T-helper 1 cell treated with Interleukin-12 subunit alpha and Interleukin-12 subunit beta and Interleukin-4 antibody, amounts not matched to agents 30 ng/mL and 1 ng/mL, for 36 hours (primary cell): ENCODE measurements at regions not wholly inside any gene's neighbourhood (a gene's known extent, or its start where the extent isn't known, plus 50 kb on each side); places are given as distances from the start of the nearest gene placed in this dataset.
"Not testable (repeated sequence)": the region's sequence is repeated elsewhere in the genome, so short reads cannot be mapped to it uniquely, and the experiment has no call there.

ENCODE experiments used
- intact Hi-C: fragments of 100-400 bp; cut with micrococcal nuclease; formaldehyde crosslinking; loops from one replicate; pipeline ENCODE4 v1.15.1; 2024

- intact Hi-C loops: no loop called here
Observed at GRCh38 chr4:164550989-164551712, 202.8 kb upstream of the SMIM31 start.

GRCh38 chr4:164551713-164552040 is 202.3 kb upstream of the SMIM31 start:
- intact Hi-C loops: no loop called here

GRCh38 chr4:164571593-164572390 is 182.1 kb upstream of the SMIM31 start:
- intact Hi-C loops: no loop called here

GRCh38 chr4:164572877-164573279 is 181.1 kb upstream of the SMIM31 start:
- intact Hi-C loops: no loop called here

DNA sequence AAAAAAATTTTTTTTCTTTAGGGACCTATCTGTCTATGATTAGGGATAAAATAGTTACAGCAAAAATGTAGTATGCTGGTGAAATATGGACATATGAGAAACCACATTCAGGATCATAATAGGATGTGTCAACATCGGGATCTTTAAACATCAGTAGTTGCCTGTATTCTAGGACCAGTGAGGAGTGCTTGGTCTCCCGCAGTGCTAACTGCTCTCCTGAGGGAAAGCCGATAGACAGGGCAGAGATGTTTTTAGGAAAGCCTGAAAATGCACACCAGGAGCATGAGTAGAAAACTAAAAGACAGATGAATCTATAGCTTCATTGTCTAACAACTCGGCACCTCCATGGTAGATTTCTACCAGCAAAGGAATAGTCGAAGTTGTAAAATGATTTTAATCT is 178.1 kb upstream of the SMIM31 start:
- intact Hi-C loops: no loop called here

DNA sequence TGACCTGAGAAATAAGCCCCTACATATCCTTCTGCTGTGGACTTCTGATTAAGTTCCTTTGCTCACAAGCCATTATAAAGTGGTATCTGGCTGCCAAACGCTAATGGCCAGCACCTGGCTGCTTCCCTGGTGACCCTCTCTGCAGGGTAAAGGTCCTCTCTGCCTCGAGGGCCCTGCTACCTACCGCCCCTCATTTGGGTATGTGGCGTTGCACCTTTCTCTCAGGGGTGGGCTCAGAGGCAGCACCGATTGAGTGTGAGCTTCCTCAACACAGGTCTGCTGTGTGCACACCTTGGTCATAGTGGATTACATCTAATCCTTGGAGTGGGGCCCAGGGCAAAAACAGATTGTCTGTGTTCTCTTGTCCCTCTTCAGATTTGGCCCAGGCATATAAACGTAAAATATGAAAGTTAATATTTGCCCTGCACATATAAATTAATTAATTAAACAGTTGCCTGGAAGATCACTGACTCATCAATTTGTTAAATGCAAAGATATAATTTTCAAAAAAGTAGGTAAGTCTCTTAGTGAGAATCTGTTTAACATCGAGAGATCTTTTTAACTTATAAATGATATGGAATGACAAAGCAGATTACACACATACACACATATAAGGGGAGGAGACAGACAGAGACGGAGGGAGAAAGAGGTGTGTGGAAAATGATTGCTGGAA is 174.5 kb upstream of the SMIM31 start:
- intact Hi-C loops: no loop called here

GRCh38 chr4:164591666-164592065 is 162.3 kb upstream of the SMIM31 start:
- intact Hi-C loops: no loop called here

DNA sequence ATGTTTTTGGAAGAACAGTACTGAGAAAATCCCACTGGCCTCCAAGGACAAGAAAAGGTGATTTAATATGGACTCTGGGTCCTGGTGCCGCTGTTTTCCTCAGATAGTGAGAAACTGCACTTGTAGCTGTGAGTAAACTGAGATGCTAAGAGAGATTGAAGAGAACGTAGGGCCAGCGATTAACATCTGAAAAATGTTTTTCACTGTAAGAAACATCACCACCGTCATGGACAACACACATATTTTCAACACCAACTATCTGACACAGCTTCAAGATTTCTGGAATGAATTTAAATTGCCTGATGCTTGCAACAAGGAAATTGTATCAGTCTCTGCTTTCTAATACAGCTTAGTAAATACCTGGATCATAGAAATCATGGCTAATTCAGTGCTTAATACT is 158.2 kb upstream of the SMIM31 start:
- intact Hi-C loops: no loop called here

- intact Hi-C loops: no loop called here
Observed at GRCh38 chr4:164596318-164596878, 157.5 kb upstream of the SMIM31 start.

DNA sequence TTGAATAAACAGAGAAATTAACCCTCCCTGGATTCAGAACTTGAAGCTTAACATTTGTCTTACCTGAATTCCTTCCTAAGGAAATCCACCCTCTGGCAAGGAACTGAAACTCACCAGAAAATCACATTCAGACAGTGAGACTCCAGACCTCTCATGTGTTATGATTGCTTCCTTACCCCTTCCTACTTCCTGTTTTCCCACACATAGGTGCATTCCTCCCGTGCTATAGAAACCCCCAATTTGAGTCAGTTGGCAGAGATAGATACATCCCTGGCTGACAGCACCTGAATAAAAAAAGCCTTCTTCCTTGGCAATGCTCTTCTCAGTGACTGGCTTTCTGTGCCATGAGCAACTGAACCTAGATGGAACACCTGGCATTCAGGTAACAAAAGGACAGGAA is 157.0 kb upstream of the SMIM31 start:
- intact Hi-C loops: no loop called here

DNA sequence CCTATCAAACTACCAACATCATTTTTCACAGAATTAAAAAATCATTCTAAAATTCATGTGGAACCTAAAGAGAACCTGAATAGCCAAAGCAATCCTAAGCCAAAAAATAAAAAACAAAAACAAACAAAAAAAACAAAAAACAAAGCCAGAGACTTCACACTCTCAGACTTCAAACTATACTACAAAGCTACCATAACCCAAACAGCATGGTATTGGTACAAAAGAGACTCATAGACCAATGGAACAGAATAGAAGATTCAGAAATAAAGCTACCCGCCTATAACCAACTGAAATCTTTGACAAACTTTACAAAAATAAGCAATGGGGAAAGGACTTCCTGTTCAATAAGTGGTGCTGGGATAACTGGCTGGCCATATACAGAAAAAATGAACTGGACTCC is 152.3 kb upstream of the SMIM31 start:
- intact Hi-C loops: no loop called here

DNA sequence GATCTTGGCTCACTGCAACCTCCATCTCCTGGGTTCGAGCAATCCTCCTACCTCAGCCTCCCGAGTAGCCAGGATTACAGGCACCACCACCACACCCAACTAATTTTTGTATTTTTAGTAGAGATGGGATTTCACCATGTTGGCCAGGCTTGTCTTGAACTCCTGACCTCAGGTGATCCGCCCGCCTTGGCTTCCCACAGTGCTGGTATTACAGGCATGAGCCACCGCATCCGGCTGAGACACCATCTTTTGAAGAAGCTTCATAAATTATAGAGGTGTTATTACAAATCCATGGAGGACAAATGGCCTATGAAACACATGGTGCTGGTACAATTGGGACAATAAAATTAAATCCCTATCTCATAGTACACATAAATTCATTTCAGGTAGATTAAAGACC is 148.1 kb upstream of the SMIM31 start:
- intact Hi-C loops: not testable (repeated sequence)

- intact Hi-C loops: no loop called here
Observed at GRCh38 chr4:164606478-164606877, 147.5 kb upstream of the SMIM31 start.

- intact Hi-C loops: no loop called here
Observed at GRCh38 chr4:164613256-164613655, 140.7 kb upstream of the SMIM31 start.

GRCh38 chr4:164613792-164614191 is 140.1 kb upstream of the SMIM31 start:
- intact Hi-C loops: no loop called here

DNA sequence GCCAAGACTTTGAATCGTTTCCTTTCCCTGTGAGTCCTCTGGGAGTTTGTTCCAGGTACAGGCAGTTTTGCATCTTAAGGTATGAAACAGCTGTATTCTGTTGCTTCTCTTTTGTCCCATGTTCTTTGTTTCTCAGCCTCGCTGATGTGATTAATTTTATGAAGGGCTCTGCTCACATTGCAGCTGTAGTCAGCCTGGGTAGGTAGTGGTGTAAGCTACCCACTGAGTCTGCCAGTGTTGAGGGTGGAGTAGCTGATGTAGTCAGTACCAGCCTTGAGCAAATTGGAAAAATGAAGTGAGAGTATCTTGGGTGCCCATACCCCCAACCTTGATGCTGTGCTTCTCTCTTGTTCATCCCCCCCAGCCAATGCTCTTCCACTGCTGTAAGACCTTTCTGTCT is 139.6 kb upstream of the SMIM31 start:
- intact Hi-C loops: no loop called here

DNA sequence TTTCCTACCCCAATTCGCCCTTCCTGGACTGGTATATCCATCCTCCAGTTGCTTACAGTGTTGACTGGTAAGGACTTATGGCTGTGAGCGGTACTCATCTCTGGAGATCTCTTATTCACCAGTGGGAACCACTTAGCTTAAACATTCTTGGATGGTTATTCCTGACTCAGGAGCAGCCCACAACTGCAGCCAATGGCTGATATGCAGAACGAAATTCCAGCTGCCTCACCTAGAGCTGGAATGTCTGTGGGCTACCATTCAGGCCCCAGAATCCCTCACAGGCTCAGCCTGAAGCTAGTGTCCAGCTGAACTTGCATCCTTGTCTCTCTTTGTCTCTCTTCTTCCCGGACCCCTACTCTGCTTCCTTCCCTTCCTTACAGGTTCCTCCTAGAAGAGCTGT is 138.9 kb upstream of the SMIM31 start:
- intact Hi-C loops: no loop called here

DNA sequence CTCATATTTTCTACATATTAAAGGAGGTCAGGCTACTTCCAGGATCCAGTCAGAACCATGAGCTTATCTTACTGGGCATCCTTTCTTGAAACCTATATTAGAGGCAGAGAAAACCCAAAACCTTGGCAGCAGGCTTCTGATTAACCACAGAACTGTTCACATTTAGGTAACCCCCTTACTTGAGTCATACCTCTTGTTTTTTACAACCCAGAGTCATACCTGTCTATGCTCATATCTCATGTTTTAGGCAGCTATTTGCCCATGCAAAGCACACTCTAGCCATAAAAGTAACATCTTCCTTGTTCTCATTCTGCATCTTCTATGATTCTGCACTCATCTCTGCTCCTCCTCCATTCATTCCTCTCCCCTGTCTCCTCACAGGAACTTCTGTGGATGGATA is 138.0 kb upstream of the SMIM31 start:
- intact Hi-C loops: no loop called here

- intact Hi-C loops: no loop called here
Observed at GRCh38 chr4:164616961-164617360, 137.0 kb upstream of the SMIM31 start.

DNA sequence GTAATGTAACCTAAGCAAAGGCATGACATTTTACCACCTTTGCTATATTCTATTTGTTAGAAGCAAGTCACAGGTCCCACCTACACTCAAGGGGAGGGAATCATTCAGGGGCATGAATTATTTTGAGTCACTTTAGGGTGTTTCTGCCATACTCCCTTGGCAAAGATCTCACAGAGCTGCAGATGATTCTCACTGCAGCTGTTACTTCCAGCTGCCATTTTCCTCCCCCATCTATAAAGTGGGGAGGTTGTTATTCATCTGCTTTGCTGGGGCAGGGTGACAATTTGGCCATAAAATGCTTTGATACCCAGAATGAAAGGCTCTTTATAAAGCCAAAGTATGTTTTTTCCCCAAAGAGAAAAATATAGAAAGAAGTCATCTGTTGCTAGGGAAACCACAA is 136.5 kb upstream of the SMIM31 start:
- intact Hi-C loops: no loop called here

DNA sequence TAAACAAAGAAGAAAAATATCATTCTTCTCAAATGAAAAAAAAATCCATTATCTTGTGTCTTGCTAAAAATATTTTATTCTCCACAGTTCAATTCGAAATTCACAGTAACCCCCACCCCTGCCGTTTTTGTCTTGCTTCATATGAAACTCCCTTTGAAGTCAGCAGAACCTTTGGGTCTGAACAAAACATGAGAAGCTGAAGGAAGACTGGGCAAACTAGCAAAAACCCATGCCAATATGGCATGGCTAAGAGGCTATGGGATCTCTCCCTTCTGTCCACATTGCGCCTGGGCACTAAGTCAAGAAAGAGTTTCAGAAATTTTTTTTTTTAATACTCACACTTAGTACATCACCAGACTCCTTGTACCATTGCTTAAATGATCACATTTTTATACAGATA is 136.0 kb upstream of the SMIM31 start:
- intact Hi-C loops: no loop called here

GRCh38 chr4:164621886-164622521 is 131.9 kb upstream of the SMIM31 start:
- intact Hi-C loops: no loop called here
